Posterior vena cava (tissue), 2 donors: ENCODE measurements at regions not wholly inside any gene's neighbourhood (a gene's known extent, or its start where the extent isn't known, plus 50 kb on each side); places are given as distances from the start of the nearest gene placed in this dataset.

ENCODE experiments used
- DNase-seq: peaks from one replicate; pipeline ENCODE4 v3.0.0-alpha.2; 2020; ENCODE audit warnings: low spot score
- intact Hi-C, 2 donors: fragments of 100-400 bp; cut with DNase I; formaldehyde crosslinking; loops; one replicate each; pipeline versions ENCODE4 v1.14.1 to v1.14.2; 2022 to 2023
- donor health status: DM: yes; HTN: yes; CAD: no.
- donor health status: DM: yes; HTN: yes; CAD: no.

- no peak for DNase-seq
- intact Hi-C loops: no loop called here
Measured at GRCh38 chr2:226589043-226589442, 210.6 kb downstream of the IRS1 start.

GRCh38 chr2:226585130-226585561 lies 214.5 kb downstream of the IRS1 start:
- no peak for DNase-seq
- intact Hi-C loops: no loop called here

GRCh38 chr2:226584518-226585055 lies 215.0 kb downstream of the IRS1 start:
- intact Hi-C loops: no loop called here

GRCh38 chr2:226583715-226584114 lies 215.9 kb downstream of the IRS1 start:
- DNase-seq: no peak
- intact Hi-C loops: no loop called here

More at GRCh38 chr2:226584518-226585055, 215.0 kb downstream of the IRS1 start:
- DNase-seq: no peak

- DNase-seq: no peak
- intact Hi-C loops: no loop called here
Measured at GRCh38 chr2:226581661-226582060, 218.0 kb downstream of the IRS1 start.

GRCh38 chr2:226581004-226581403 lies 218.6 kb downstream of the IRS1 start:
- no peak for DNase-seq
- intact Hi-C loops: no loop called here

- intact Hi-C loops: no loop called here
- no peak for DNase-seq
Measured at GRCh38 chr2:226580403-226580802, 219.2 kb downstream of the IRS1 start.

- intact Hi-C loops: no loop called here
- no peak for DNase-seq
Measured at GRCh38 chr2:226579519-226579918, 220.1 kb downstream of the IRS1 start.

- intact Hi-C loops: no loop called here
- DNase-seq: no peak
Measured at GRCh38 chr2:226578879-226579278, 220.7 kb downstream of the IRS1 start.

- no peak for DNase-seq
- intact Hi-C loops: no loop called here
Measured at GRCh38 chr2:226578373-226578772, 221.2 kb downstream of the IRS1 start.

GRCh38 chr2:226575928-226576327 lies 223.7 kb downstream of the IRS1 start:
- intact Hi-C loops: no loop called here
- DNase-seq: no peak

- no peak for DNase-seq
- intact Hi-C loops: no loop called here
Measured at GRCh38 chr2:226573158-226573557, 226.5 kb downstream of the IRS1 start.

GRCh38 chr2:226564667-226565066 lies 235.0 kb downstream of the IRS1 start:
- intact Hi-C loops: no loop called here
- no peak for DNase-seq

GRCh38 chr2:226561962-226562361 lies 237.7 kb downstream of the IRS1 start:
- DNase-seq: no peak
- intact Hi-C loops: no loop called here

GRCh38 chr2:226560325-226560724 lies 239.3 kb downstream of the IRS1 start:
- intact Hi-C loops: no loop called here
- no peak for DNase-seq

GRCh38 chr2:226559536-226559935 lies 240.1 kb downstream of the IRS1 start:
- intact Hi-C loops: no loop called here
- no peak for DNase-seq

GRCh38 chr2:226558418-226558817 lies 241.2 kb downstream of the IRS1 start:
- intact Hi-C loops: no loop called here

GRCh38 chr2:226556050-226556449 lies 243.6 kb downstream of the IRS1 start:
- no peak for DNase-seq
- intact Hi-C loops: no loop called here

More at GRCh38 chr2:226558418-226558817, 241.2 kb downstream of the IRS1 start:
- no peak for DNase-seq

- DNase-seq: no peak
- intact Hi-C loops: no loop called here
Measured at GRCh38 chr2:226554701-226555100, 244.9 kb downstream of the IRS1 start.

GRCh38 chr2:226553333-226553732 lies 246.3 kb downstream of the IRS1 start:
- DNase-seq: no peak
- intact Hi-C loops: no loop called here

- no peak for DNase-seq
- intact Hi-C loops: no loop called here
Measured at GRCh38 chr2:226552571-226553285, 246.9 kb downstream of the IRS1 start.
